ACHN (cell line): ENCODE measurements at regions not wholly inside any gene's neighbourhood (a gene's known extent, or its start where the extent isn't known, plus 50 kb on each side); places are given as distances from the start of the nearest gene placed in this dataset.
"Not testable (repeated sequence)": the region's sequence is repeated elsewhere in the genome, so short reads cannot be mapped to it uniquely, and the experiment has no call there.

Experiments used
- DNase-seq: peaks from one replicate; pipeline ENCODE4 v3.0.0-alpha.2; 2015
- in situ Hi-C: cut with HindIII; loops from 2 replicates; pipeline ENCODE4 v1.10.0; 2017; ENCODE audit warnings: low sequenced_read_pairs, low pct_ligation_motif_present, low pct_unique_long_range_greater_than_20kb

GRCh38 chr20:26008026-26008425 lies 311.4 kb upstream of the ZNF337 start:
- DNase-seq, in situ Hi-C loops: not testable (repeated sequence)

GRCh38 chr20:26006164-26006563 lies 309.5 kb upstream of the ZNF337 start:
- DNase-seq, in situ Hi-C loops: not testable (repeated sequence)

GRCh38 chr20:26003959-26004358 lies 307.3 kb upstream of the ZNF337 start:
- DNase-seq, in situ Hi-C loops: not testable (repeated sequence)

- in situ Hi-C loops, DNase-seq: not testable (repeated sequence)
These were observed 300.9 kb upstream of the ZNF337 start for GRCh38 chr20:25997367-25998038.

- in situ Hi-C loops, result no loop called here
- no peak for DNase-seq
These were observed 295.5 kb upstream of the ZNF337 start for GRCh38 chr20:25992146-25992545.

- no peak for DNase-seq
- in situ Hi-C loops, result no loop called here
These were observed 295.1 kb upstream of the ZNF337 start for GRCh38 chr20:25991756-25992130.

- in situ Hi-C loops, result no loop called here
- no peak for DNase-seq
These were observed 294.6 kb upstream of the ZNF337 start for GRCh38 chr20:25991051-25991755.

- DNase-seq, in situ Hi-C loops: not testable (repeated sequence)
These were observed 293.0 kb upstream of the ZNF337 start for GRCh38 chr20:25989686-25990085.

GRCh38 chr20:25989196-25989595 lies 292.5 kb upstream of the ZNF337 start:
- in situ Hi-C loops, result no loop called here
- no peak for DNase-seq

GRCh38 chr20:25987928-25988560 lies 291.4 kb upstream of the ZNF337 start:
- in situ Hi-C loops, DNase-seq: not testable (repeated sequence)

- in situ Hi-C loops, result no loop called here
- DNase-seq, result no peak
These were observed 290.6 kb upstream of the ZNF337 start for GRCh38 chr20:25987073-25987927.

GRCh38 chr20:25985597-25985996 lies 288.9 kb upstream of the ZNF337 start:
- DNase-seq, result no peak
- in situ Hi-C loops, result no loop called here

GRCh38 chr20:25984933-25985332 lies 288.3 kb upstream of the ZNF337 start:
- DNase-seq, result no peak
- in situ Hi-C loops, result no loop called here

GRCh38 chr20:25982701-25983100 lies 286.0 kb upstream of the ZNF337 start:
- in situ Hi-C loops, DNase-seq: not testable (repeated sequence)

- in situ Hi-C loops, result not testable (repeated sequence)
- peak; percentile 2 for DNase-seq
These were observed 282.0 kb upstream of the ZNF337 start for GRCh38 chr20:25978450-25979190.

- DNase-seq, in situ Hi-C loops: not testable (repeated sequence)
These were observed 279.2 kb upstream of the ZNF337 start for GRCh38 chr20:25975816-25976215.

- DNase-seq, in situ Hi-C loops: not testable (repeated sequence)
These were observed 268.6 kb upstream of the ZNF337 start for GRCh38 chr20:25965203-25965602.

- DNase-seq, in situ Hi-C loops: not testable (repeated sequence)
These were observed 257.2 kb upstream of the ZNF337 start for GRCh38 chr20:25953876-25954275.
